GM19328 (cell line): ENCODE measurements at regions not wholly inside any gene's neighbourhood (a gene's known extent, or its start where the extent isn't known, plus 50 kb on each side); places are given as distances from the start of the nearest gene placed in this dataset.
"Not testable (repeated sequence)": the region's sequence is repeated elsewhere in the genome, so short reads cannot be mapped to it uniquely, and the experiment has no call there.

ENCODE experiments used
- ATAC-seq: cut with Tn5 transposase; IDR thresholded peaks from one replicate; pipeline ENCODE4 v1.9.1; 2021; ENCODE audit warnings: mild to moderate bottlenecking, moderate library complexity; ENCODE audit not compliant: unreplicated experiment

GRCh38 chr4:189533603-189534002 lies 407.1 kb upstream of the FRG1 start:
- ATAC-seq, result no peak

- ATAC-seq, result no peak
Measured at GRCh38 chr4:189547559-189547958, 393.1 kb upstream of the FRG1 start.

- no peak for ATAC-seq
Measured at GRCh38 chr4:189548484-189549125, 392.1 kb upstream of the FRG1 start.

- not testable (repeated sequence) for ATAC-seq
Measured at GRCh38 chr4:189551931-189552670, 388.6 kb upstream of the FRG1 start.

- not testable (repeated sequence) for ATAC-seq
Measured at GRCh38 chr4:189560605-189561004, 380.1 kb upstream of the FRG1 start.

GRCh38 chr4:189563751-189564150 lies 376.9 kb upstream of the FRG1 start:
- not testable (repeated sequence) for ATAC-seq

GRCh38 chr4:189566271-189566670 lies 374.4 kb upstream of the FRG1 start:
- ATAC-seq, result not testable (repeated sequence)

GRCh38 chr4:189566900-189567299 lies 373.8 kb upstream of the FRG1 start:
- ATAC-seq, result not testable (repeated sequence)

- ATAC-seq, result not testable (repeated sequence)
Measured at GRCh38 chr4:189579645-189580044, 361.0 kb upstream of the FRG1 start.

GRCh38 chr4:189586908-189587632 lies 353.6 kb upstream of the FRG1 start:
- ATAC-seq, result not testable (repeated sequence)

GRCh38 chr4:189589201-189589600 lies 351.5 kb upstream of the FRG1 start:
- ATAC-seq, result not testable (repeated sequence)

- ATAC-seq, result no peak
Measured at GRCh38 chr4:189592890-189593289, 347.8 kb upstream of the FRG1 start.

GRCh38 chr4:189597341-189597740 lies 343.3 kb upstream of the FRG1 start:
- no peak for ATAC-seq

- no peak for ATAC-seq
Measured at GRCh38 chr4:189600264-189600663, 340.4 kb upstream of the FRG1 start.

GRCh38 chr4:189600718-189601435 lies 339.8 kb upstream of the FRG1 start:
- no peak for ATAC-seq

GRCh38 chr4:189602827-189603226 lies 337.8 kb upstream of the FRG1 start:
- ATAC-seq, result not testable (repeated sequence)

- not testable (repeated sequence) for ATAC-seq
Measured at GRCh38 chr4:189610571-189610970, 330.1 kb upstream of the FRG1 start.

GRCh38 chr4:189613207-189613606 lies 327.5 kb upstream of the FRG1 start:
- ATAC-seq, result no peak

GRCh38 chr4:189615217-189615663 lies 325.4 kb upstream of the FRG1 start:
- no peak for ATAC-seq

- ATAC-seq, result not testable (repeated sequence)
Measured at GRCh38 chr4:189617741-189618140, 322.9 kb upstream of the FRG1 start.
